Jurkat, Clone E6-1 (cell line): ENCODE measurements at regions not wholly inside any gene's neighbourhood (a gene's known extent, or its start where the extent isn't known, plus 50 kb on each side); places are given as distances from the start of the nearest gene placed in this dataset.
"Not testable (repeated sequence)": the region's sequence is repeated elsewhere in the genome, so short reads cannot be mapped to it uniquely, and the experiment has no call there.

Source experiments
- DNase-seq: peaks from one replicate; pipeline ENCODE4 v3.0.0-alpha.2; 2011; ENCODE audit warnings: low read depth, low spot score
- H3K4me3 ChIP-seq: 2 replicates; pipeline ENCODE4 v1.5.1; 2011; ENCODE audit warnings: mild to moderate bottlenecking, low read length, control low read depth, moderate library complexity

DNA sequence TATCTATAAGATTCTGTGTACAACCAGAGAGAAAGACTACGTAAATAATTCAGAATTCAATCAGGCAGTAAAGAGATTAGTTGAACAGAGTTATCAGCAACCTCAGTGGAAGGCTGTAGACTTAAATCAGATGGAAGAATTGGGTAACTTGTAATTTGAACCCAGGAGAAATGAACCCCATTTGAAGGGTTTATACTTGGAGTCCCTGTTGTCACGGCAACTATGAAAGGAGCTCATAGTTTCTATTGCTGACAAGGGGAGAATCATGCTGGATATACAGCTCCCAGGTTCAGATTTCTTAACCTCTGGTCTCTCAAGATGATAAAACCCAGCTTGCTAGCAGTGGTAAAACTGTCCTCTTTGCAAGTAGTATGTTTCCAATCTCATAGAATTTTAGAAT, 54.4 kb upstream of the BMP4 start:
- no peak for DNase-seq
- H3K4me3 ChIP-seq, result no peak overlapping the region

DNA sequence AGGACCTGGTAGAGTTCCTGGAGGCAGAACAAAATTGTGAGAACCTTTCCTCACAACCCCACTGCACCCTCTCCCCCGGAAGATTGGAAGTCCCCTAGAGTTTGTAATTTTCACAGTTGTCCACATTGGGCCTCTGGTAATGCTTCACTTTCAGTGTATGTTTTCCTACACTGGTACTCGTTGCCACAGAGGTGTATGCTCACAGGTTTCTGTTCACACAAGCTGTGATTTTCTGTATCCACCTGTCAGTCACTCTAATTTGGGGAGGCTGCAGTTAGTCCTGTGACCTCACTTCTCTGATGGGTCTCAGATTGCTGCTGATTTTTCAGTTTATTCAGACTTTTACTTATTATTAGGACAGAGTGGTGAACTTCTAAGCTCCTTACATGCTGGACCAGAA, 66.4 kb upstream of the BMP4 start:
- H3K4me3 ChIP-seq, result no peak overlapping the region
- no peak for DNase-seq

DNA sequence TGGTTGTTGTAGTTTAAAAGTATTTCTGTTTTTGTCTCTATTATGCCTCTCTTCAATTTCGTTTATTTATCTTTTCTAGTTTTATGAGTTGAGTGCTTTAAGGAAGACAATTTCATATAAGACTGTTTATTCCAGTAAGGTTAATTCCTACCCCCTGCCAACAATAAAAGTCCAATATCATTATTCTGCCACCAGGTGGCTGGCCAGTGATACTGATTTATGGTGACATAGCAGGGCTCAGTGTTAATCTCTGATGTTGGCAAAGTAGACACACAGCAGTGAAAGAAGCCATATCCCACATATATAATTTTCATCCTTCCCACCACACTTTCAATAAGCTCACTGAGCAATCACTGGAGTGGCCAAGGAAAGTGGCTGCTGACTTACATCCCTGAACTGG, 69.0 kb upstream of the BMP4 start:
- DNase-seq, result peak; percentile 28
- H3K4me3 ChIP-seq, result no peak overlapping the region

DNA sequence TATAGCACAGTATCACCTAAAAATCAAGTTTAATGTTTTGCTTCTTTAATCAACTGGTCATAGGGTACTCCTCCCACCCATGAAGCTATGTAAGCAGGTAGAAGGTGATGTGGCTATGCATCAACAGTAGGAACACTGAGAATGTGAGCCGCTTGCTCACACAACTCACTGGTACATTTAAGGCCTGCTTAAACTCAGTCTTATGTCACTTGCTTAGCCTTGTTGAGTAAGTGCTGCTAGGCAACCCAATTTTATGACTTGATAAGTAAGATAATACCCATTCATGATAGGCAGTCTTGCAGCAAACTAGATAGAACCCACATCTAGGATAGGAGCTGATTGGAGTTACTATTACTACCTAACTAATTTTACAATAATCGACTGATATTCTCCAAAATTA, 70.0 kb upstream of the BMP4 start:
- no peak overlapping the region for H3K4me3 ChIP-seq
- no peak for DNase-seq

DNA sequence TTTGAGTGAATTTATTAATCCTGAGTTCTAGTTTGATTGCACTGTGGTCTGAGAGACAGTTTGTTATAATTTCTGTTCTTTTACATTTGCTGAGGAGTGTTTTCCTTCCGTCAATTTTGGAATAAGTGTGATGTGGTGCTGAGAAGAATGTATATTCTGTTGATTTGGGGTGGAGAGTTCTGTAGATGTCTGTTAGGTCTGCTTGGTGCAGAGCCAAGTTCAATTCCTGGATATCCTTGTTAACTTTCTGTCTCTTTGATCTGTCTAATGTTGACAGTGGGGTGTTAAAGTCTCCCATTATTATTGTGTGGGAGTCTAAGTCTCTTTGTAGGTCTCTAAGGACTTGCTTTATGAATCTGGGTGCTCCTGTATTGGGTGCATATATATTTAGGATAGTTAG, 74.4 kb upstream of the BMP4 start:
- DNase-seq, result not testable (repeated sequence)

DNA sequence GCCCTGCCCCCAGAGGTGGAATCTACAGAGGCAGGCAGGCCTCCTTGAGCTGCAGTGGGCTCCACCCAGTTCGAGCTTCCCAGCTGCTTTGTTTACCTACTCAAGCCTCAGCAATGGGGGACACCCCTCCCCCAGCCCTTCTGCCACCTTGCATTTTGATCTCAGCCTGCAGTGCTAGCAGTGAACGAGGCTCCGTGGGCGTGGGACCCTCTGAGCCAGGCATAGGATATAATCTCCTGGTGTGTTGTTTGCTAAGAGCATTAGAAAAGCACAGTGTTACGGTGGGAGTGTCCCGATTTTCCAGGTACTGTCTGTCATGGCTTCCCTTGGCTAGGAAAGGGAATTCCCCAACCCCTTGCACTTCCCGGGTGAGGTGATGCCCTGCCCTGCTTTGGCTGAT, 76.7 kb upstream of the BMP4 start:
- DNase-seq, H3K4me3 ChIP-seq: not testable (repeated sequence)

More for the DNA sequence above, 74.4 kb upstream of the BMP4 start:
- H3K4me3 ChIP-seq, result not testable (repeated sequence)

DNA sequence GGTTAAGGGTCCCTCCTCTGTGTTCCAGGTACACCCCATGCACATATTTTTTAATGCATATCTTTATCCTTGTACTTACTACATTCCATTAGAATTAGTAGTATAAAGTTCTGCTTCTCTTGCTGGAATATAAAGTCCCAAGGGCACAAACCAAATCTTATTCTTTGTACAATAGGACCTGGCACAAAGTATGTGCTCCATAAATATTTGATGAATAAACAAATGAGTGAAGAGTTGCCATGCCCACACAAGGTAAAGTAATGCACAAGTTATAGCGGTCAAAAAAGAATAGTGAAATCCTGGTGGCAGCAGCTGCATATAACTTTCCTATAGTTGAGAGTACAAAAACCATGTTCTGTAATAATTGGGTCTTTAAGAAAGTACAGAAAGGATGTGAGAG, 82.1 kb upstream of the BMP4 start:
- H3K4me3 ChIP-seq, result no peak overlapping the region
- no peak for DNase-seq

DNA sequence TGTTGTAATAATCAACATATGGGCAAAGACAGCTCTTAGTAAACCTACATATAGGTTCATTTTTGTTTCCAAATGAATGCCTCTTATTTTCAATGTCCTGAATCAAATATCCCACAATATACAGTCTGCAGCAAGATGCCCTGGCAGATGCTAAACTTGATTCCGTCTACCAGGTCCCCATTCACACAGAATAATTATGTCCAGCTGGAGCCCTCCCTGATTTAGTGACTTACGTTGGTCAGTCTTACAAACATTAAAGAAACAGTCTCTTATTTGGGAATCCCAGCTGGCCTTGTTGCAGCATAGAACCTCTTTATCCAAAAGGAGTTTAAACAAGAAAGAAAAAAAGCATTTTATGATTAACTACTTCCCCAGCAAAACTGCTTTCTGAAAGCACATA, 82.7 kb upstream of the BMP4 start:
- DNase-seq, result no peak
- no peak overlapping the region for H3K4me3 ChIP-seq

DNA sequence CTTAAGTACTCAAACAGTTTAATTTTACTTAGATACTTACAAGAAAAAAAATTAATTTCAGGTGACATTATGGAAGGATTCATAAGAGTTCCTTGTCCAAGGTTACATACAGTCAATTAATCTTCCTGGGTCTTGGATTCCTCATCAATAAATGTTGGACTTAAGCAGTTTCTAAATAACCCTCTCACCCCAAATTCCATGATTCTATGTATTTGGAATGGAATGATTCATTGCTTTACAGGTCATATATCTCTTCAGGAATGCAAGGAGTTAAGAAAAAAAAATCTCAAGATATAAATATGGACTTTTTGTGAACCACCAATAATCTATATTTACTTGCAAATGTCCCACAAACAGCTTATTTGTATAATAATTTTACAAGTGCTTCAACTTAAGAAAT, 84.2 kb upstream of the BMP4 start:
- no peak for DNase-seq
- H3K4me3 ChIP-seq, result no peak overlapping the region

DNA sequence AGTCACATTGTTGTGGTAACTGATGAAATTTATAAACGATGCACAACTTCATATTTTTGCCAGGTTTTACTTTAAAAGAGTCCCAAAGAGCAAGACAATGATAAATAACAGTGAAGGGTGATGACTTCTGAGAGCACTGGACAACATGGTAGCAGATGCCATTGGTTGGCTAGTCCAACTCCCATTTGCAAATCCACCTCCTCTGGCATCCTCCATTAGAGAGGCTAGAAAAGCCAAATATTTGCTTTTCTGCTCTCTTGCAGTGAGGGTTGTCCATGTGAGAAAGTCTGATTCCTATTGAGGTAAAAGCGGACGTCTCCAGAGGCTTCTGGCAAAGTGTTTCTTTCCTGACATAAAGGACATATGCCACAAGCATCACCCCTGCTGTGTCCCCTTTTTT, 89.6 kb upstream of the BMP4 start:
- no peak overlapping the region for H3K4me3 ChIP-seq
- no peak for DNase-seq

DNA sequence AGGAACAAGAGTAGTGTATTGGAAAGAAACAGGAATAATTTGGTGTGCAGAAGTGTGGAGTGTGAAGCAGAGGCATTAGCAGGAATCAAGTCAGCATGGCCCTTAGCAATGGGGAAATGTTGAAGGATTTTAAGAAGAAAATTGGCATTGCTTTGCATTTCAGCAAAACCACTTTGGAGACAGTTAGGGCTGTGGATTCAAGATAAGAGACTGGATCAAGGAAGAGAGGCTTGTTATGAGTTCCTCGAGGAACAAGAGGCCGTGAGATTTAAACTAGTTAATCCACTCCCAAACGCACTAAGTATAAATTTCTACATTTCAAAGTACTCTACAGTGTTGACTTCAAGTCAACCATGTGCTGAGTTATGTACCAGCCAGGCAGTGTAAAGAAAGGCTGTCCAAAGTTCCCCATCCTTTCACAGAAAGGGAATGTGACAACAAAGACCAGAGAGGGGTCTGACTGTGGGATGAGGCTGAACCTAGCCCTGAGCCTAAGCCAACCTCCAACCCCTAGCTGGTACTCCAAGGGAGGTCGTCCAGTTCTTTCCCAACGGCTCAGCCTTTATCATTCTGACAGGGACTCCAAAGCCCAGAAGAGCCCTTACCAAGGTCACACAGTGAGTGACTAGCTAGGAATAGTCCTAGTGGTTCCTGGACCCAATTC, 91.2 kb upstream of the BMP4 start:
- DNase-seq, result no peak
- no peak overlapping the region for H3K4me3 ChIP-seq

DNA sequence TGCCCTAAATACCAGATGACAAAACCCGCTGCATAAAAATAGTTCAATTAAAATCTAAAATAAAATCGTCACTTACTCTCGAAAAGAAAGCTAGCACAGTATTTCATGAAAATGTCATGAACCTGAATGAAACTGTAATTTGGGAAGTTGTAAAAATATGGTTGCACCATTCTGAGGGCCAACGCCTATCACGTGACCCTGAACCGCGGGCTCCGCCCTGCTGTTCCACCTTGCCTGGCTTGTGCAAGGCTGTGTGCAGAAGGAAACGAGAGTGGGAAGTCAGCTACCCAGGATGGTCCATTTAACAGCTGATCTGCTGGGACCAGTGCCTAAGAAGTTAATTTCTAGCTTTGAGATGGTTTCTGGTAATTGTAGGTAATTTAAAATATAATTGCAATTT, 91.7 kb upstream of the BMP4 start:
- no peak for DNase-seq
- no peak overlapping the region for H3K4me3 ChIP-seq

DNA sequence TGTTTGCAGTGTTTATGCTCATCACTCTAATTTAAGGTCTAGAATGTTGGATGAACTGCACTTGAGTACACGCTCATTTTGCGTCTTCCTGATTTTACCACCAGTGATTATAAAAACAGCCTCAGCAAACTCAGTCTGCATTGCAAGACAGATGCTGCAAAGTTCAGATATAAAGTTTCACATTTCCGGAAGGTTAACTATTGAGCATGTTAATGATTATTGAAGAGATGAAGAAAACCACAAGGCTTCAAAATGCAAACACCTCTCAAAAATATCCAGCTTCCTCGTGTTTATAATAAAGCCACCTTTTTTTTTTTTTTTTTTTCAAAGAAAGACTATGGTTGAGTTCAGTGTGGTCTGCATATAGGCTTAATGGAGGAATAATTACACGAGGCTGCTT, 92.1 kb upstream of the BMP4 start:
- no peak overlapping the region for H3K4me3 ChIP-seq
- no peak for DNase-seq

DNA sequence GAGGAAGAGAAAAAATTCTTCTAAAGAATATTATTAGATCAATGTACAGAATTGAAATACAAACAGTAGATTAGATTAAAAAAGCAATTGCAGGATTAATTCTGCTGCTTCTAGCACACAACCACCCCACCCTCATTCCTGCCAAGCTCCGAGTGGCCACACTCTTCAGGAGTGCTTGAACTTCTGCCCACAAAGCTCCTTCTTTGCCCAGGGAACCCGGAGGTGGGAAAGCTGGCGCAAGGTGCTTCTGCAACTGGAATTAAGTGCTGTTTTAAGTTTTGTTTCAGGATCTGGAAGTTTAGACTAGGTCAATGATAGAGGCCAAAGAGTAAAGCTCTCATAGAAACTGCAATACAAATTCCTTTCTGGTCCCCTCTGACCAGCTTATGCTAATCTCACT, 94.1 kb upstream of the BMP4 start:
- DNase-seq, result no peak
- H3K4me3 ChIP-seq, result no peak overlapping the region

DNA sequence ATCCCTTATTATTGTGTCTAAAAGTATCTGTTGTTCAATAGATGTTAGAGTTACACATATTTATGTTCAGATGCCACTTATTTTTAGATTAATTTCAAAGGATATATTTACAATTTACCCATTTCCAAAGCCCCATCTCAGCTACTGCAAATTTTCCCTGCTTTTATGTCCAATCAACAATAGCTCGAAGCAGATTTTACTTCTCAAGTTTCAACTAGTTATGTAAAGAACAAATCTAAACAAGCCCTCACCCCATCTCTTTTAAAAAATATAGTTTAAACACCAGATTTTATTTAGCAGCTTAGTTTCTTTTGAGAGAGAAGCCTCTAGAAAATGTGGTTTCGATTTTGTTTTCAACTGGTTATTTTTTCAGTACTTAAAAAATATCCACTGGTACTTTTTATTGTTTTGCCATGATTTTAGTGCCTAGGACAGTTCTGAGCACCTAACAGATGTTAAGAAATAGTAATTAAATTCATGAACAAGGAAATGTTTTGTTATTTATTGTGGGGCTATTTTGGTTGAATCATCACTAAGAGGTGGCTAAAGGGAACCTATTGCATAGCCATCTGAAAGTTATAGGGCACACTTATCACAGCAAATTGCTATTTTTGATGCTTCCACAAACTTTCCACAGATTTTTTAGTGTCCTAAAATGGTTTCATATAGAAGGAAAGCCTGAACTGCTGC, 96.2 kb upstream of the BMP4 start:
- DNase-seq, result no peak
- no peak overlapping the region for H3K4me3 ChIP-seq

DNA sequence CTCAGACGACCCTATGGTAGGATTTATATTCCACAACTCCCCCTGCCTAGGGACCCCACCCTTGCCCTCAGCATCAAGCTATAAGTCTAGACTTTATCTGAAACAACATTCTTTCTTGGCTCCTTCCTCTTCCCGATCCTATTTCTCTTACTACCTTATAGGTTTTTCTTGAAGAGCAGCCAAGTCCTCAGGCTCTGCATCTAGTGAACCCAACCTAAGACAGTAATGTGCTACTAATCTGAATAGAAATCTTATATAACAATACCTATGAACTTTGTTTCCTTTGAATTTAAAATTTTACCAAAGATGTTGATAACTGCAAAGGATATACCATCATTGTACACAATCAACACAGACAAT, 96.7 kb upstream of the BMP4 start:
- no peak overlapping the region for H3K4me3 ChIP-seq
- no peak for DNase-seq

DNA sequence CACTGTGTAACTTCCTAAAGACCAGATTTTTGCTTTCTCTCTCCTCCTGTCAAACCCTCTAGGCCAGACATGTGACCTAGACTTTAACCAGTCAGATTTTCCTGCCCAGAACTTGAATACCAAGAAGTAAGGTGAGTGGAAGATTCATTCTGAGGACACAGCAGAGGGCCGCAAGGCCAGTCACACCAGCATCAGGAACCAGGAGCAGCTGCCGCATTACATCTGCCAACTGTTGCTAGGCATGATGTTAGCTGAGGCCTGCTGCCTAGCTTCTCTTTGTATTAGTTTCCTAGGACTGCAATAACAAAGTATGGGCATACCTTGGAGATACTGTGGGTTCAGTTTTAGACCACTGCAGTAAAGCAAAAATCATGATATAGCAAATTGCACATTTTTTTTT, 101.9 kb upstream of the BMP4 start:
- no peak overlapping the region for H3K4me3 ChIP-seq
- no peak for DNase-seq

DNA sequence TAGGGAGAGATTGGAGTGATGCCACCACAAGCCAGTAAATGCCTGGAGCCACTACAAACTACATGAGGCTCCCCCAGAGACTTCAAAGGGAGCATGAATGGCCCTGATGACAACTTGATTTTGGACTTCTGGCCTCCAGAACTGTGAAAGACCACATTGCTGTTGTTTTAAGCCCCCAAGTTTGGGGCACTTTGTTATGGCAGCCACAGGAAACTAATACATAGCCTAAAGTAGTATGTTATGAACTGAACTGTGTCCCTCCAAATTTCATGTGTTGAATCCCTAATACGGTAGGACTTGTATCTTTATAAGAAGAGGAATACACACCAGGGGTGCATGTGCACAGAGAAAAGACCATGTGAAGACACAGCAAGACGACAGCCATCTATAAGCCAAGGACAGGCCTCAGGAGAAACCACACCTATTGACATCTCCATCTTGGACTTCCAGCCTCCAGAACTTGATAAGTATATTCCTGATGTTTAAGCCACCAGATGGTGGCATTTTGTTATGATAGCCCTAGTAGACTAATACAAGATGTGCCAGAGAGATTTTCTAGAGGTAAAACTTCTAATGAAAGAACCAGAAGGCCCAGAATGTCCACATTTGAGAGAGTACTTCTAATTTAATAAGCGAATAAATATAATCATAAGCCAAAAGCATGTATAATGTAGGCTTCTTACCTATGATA, 127.1 kb upstream of the BMP4 start:
- no peak overlapping the region for H3K4me3 ChIP-seq
- DNase-seq, result no peak

DNA sequence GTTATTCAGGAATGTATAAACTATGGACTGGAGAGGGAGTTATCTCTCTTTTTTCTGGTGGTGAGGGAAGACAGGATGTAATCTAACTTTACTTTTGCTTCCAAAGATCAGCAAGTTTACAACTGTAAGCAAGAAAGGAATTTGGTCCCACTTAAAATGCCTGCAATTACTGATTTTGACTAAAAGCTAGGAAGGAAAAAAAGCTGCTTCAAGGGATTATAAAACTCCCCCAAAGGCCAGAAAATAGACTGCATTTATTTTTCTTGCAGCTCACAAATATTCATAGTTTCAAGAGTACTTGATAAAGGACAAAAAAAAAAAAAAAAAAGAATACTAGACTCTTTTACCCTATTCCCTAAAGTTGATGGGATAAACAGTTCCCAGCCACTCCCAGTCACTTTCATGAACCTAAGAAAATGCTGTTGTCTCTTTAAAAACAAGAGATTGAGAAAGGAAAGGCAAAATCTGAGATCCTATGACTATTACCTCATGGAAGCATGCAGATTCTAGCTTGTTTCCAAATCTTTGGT, 128.7 kb upstream of the BMP4 start:
- no peak for DNase-seq
- no peak overlapping the region for H3K4me3 ChIP-seq

DNA sequence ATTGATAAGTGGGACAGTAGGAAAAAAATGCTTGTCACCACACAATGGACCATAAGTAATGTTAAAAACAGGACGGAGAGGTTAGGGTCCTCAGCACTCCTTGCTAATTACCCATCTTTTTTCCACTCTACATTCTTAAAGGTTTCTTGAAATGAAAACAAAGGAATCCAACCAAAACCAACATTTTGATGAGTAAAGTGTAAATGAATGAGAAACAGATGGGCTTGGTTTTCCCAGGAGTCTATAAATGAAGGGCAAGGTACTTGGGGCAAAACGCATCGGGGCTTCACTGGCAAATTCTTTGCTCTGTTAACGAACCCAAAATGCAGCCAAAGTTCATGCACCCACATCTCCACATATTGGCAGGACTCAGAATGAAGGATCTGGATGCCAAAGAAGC, 129.2 kb upstream of the BMP4 start:
- H3K4me3 ChIP-seq, result no peak overlapping the region
- no peak for DNase-seq

DNA sequence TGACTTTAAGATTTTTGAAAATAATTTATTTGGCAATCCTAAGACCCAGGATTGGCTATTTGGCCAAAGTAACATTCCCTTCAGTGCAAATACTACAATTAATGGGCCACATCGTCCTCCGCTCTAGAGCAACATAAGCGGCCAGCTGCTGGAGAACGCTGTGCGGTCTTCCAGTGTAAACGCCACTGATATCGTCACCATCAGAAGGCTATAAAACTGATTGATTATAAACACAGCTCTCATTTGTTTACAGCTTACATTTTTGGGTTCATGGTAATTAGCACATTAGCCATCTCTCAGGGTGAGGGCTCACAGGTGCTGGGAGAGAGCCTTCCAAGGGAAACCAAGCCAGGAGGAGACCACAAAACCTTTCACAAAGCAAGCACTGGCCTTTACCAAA, 130.1 kb upstream of the BMP4 start:
- no peak overlapping the region for H3K4me3 ChIP-seq
- DNase-seq, result no peak
